MCF 10A (cell line): ENCODE measurements at regions not wholly inside any gene's neighbourhood (a gene's known extent, or its start where the extent isn't known, plus 50 kb on each side); places are given as distances from the start of the nearest gene placed in this dataset.

ENCODE experiments used
- BruUV-seq: library from RNA; stranded (reverse); fragments of 400-500 nt; replicated peaks from 2 replicates; lab custom pipeline; 2021; lab: Mats Ljungman, UMichigan
- CTCF ChIA-PET: fragments of 300-600 bp; sonication (Branson Sonifier 250); formaldehyde crosslinking; extraction: SDS; loops from one replicate; lab custom pipeline; 2021; ENCODE audit warnings: antibody characterized with exemption, inconsistent platforms; lab: Yijun Ruan, JAX
- POLR2A ChIA-PET: fragments of 300-600, 350-650 bp; sonication (Branson Sonifier 250); formaldehyde crosslinking; extraction: SDS; loops from one replicate; lab custom pipeline; 2020; ENCODE audit warnings: antibody characterized with exemption, inconsistent platforms; lab: Yijun Ruan, JAX
- DNase-seq: peaks from one replicate; pipeline ENCODE4 v3.0.0-alpha.2; 2018; ENCODE audit not compliant: unreplicated experiment
- H3K27ac Mint-ChIP-seq: one replicate; pipeline ENCODE4 v1.8.0; 2022; ENCODE audit warnings: mild to moderate bottlenecking, low read depth, mixed read lengths; ENCODE audit not compliant: unreplicated experiment
- H3K27me3 Mint-ChIP-seq: one replicate; pipeline ENCODE4 v1.8.0; 2022; ENCODE audit warnings: mixed read lengths; ENCODE audit not compliant: insufficient read depth, unreplicated experiment
- H3K36me3 Mint-ChIP-seq: one replicate; pipeline ENCODE4 v1.8.0; 2022; ENCODE audit warnings: mild to moderate bottlenecking, moderate library complexity, mixed read lengths; ENCODE audit not compliant: insufficient read depth, unreplicated experiment
- H3K4me1 Mint-ChIP-seq: one replicate; pipeline ENCODE4 v1.8.0; 2022; ENCODE audit warnings: mixed read lengths; ENCODE audit not compliant: insufficient read depth, unreplicated experiment
- H3K4me3 Mint-ChIP-seq: one replicate; pipeline ENCODE4 v1.8.0; 2022; ENCODE audit warnings: mild to moderate bottlenecking, moderate library complexity, mixed read lengths; ENCODE audit not compliant: unreplicated experiment
- H3K9me3 Mint-ChIP-seq: one replicate; pipeline ENCODE4 v1.8.0; 2022; ENCODE audit warnings: mixed read lengths; ENCODE audit not compliant: unreplicated experiment
- intact Hi-C: fragments of 100-400 bp; cut with micrococcal nuclease; formaldehyde crosslinking; loops from 2 replicates; pipeline ENCODE4 v1.14.1; 2022
- TF ChIP-seq, protein P1 (sequence below): fragments of 200-600 bp; IDR thresholded peaks from one replicate; pipeline ENCODE4 v1.8.0; 2022; ENCODE audit warnings: antibody characterized with exemption, mild to moderate bottlenecking; ENCODE audit not compliant: unreplicated experiment

DNA sequence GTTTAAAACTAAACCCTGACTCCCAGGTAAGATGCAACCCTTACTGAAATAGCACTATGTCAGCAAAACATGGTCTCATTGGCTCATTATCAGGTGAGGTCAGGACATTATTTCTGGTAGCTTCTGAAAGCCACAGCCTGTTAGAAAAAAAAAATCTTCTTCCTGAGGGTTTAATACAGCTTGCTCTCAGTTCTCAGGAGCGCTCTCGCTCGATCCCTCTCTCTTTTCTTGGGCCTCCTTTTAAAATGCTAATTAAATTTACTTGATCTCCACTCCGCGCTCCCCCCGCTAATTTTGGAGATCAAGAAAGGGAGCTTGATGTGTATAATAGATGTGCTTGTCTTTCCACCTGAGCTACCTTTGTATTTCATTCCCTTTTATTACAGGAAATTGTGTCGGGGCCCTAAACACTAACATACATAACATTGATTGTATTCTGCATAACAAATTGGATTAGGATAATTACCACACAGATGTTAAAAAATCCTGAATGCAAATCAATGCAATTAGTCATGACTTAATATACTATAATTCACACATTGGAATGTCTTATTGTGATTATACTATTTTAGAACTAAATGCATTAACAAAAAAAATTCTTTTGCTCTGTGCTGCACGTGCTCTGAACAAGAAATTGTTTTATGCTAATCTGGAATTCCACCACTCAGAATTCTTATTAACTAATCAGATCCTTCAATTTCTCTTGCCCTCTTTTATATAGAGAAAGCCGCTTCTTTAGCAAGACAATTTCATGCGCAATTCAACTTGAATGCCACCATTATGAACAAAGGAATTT is 101.6 kb upstream of the TEX13D start:
- ChIA-PET POLR2A (no interaction called here), CTCF (interaction anchor here (0.6 to 0.8 kb wide), 3 partner anchors 95 to 140 kb away, joined by 3 read pairs; no protein-coding TSS in a partner anchor)
- H3K9me3 Mint-ChIP-seq = no peaks in the 10 kb centered on the region
- H3K27ac Mint-ChIP-seq = no peak overlapping the region
- peaks cover 5% of the 10 kb centered on the region for H3K4me1 Mint-ChIP-seq
- DNase-seq = no peak
- no peaks in the 10 kb centered on the region for H3K36me3 Mint-ChIP-seq
- TF ChIP-seq, protein P1, sequence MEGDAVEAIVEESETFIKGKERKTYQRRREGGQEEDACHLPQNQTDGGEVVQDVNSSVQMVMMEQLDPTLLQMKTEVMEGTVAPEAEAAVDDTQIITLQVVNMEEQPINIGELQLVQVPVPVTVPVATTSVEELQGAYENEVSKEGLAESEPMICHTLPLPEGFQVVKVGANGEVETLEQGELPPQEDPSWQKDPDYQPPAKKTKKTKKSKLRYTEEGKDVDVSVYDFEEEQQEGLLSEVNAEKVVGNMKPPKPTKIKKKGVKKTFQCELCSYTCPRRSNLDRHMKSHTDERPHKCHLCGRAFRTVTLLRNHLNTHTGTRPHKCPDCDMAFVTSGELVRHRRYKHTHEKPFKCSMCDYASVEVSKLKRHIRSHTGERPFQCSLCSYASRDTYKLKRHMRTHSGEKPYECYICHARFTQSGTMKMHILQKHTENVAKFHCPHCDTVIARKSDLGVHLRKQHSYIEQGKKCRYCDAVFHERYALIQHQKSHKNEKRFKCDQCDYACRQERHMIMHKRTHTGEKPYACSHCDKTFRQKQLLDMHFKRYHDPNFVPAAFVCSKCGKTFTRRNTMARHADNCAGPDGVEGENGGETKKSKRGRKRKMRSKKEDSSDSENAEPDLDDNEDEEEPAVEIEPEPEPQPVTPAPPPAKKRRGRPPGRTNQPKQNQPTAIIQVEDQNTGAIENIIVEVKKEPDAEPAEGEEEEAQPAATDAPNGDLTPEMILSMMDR = no peak
- H3K4me3 Mint-ChIP-seq = no peak overlapping the region
- no peaks in the 10 kb centered on the region for H3K27me3 Mint-ChIP-seq
- no TSS peak for BruUV-seq
- intact Hi-C loops = no loop called here

DNA sequence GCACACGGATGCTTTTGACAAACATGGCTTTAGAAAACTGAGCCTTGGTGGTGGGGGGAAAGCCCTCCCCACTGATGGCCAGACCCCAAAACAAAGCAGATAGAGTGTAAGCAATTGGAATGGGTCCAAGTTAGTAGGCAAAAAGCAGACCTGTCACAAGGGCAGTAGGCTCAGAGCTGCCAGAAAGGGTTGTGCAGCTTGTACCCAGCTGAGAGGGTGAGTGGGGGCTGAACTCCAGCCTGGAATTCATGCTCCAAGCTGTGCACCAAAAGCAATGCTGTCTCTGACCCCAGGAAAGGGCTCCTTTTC is 101.1 kb upstream of the TEX13D start:
- CTCF ChIA-PET = interaction anchor here (0.6 kb wide), 1 partner anchor 94 kb away, joined by 3 read pairs; no protein-coding TSS in a partner anchor

DNA sequence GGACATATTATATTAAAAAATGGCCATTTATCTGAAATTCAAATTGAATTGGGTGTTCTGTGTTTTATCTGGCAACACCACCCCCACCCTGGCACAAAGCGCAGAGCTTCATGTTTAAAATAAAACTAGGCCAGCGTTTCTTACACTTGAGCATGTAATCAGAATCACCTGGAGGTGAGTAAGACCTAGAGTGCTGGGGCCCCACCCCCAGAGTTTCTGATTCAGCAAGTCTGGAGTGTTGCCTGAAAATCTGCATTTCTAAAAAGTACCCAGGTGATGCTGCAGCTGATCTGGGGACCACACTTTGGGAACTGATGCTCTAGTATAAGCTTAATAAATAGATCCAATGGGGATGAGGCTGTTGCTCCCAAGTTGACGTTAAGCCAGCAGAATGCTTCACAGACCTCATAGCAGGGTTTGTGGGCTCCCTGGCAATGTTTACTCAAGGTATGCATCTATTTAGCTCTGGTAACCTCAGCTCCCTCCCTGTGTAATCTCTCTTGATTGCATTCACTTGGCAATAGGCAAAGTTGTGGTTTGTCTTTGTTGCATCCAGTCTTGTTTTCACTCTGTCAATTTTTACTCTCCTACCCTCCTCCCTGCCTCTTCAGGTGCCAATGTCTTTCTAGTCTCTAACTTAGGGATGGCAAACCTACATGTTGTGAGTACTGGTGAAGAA is 99.8 kb upstream of the TEX13D start:
- TF ChIP-seq, protein P1 = no peak
- Mint-ChIP-seq H3K4me3 (no peak overlapping the region), H3K36me3 (no peaks in the 10 kb centered on the region), H3K27ac (no peak overlapping the region), H3K4me1 (no peaks in the 10 kb centered on the region), H3K27me3 (peaks cover 14% of the 10 kb centered on the region), H3K9me3 (no peaks in the 10 kb centered on the region)
- BruUV-seq = no TSS peak
- CTCF ChIA-PET = interaction anchor here (0.6 to 0.7 kb wide), 2 partner anchors 85 to 145 kb away, joined by 3 read pairs; no protein-coding TSS in a partner anchor
- DNase-seq = peak; percentile 13
- intact Hi-C loops = no loop called here
- POLR2A ChIA-PET = no interaction called here

More for the DNA sequence above, 101.1 kb upstream of the TEX13D start:
- TF ChIP-seq, protein P1 = no peak
- intact Hi-C loops = no loop called here
- no TSS peak for BruUV-seq
- POLR2A ChIA-PET = no interaction called here
- H3K27ac Mint-ChIP-seq = no peak overlapping the region
- H3K36me3 Mint-ChIP-seq = no peaks in the 10 kb centered on the region
- H3K27me3 Mint-ChIP-seq = peaks cover 2% of the 10 kb centered on the region
- no peaks in the 10 kb centered on the region for H3K9me3 Mint-ChIP-seq
- no peak for DNase-seq
- no peak overlapping the region for H3K4me3 Mint-ChIP-seq
- peaks cover 3% of the 10 kb centered on the region for H3K4me1 Mint-ChIP-seq

DNA sequence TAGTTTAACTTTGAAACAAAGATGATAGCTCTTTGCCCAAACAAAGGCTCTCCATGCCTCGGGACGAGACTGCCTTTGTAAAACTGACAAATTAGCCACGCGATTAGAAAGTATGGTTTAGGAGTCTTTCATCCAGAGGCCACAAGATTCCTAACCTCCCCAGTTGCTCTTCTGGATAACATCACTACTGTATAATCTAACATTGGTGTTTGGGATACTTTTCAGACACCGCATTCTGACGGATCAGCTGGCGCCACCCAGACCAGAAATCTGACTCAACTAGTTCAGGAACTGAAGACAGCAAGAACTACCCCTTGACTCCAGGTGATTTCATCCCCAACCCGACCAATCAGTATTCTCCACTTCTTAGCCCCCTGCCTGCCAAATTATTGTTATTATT is 98.1 kb upstream of the TEX13D start:
- ChIA-PET POLR2A (interaction anchor here (0.7 kb wide), 1 partner anchor 121 kb away, joined by 3 read pairs; no protein-coding TSS in a partner anchor), CTCF (interaction anchor here (0.6 kb wide), 1 partner anchor 302 kb away, joined by 4 read pairs; no protein-coding TSS in a partner anchor)
- H3K4me3 Mint-ChIP-seq = no peak overlapping the region
- no peaks in the 10 kb centered on the region for H3K4me1 Mint-ChIP-seq
- TF ChIP-seq, protein P1 = no peak
- H3K27me3 Mint-ChIP-seq = peaks cover 31% of the 10 kb centered on the region
- H3K9me3 Mint-ChIP-seq = no peaks in the 10 kb centered on the region
- no peak for DNase-seq
- BruUV-seq = no TSS peak
- H3K27ac Mint-ChIP-seq = no peak overlapping the region
- intact Hi-C loops = no loop called here
- no peaks in the 10 kb centered on the region for H3K36me3 Mint-ChIP-seq
